Globus pallidus (tissue), 1 donor: ENCODE measurements at regions not wholly inside any gene's neighbourhood (a gene's known extent, or its start where the extent isn't known, plus 50 kb on each side); places are given as distances from the start of the nearest gene placed in this dataset.

ENCODE experiments used
- DNase-seq: peaks from one replicate; pipeline ENCODE4 v3.0.0-alpha.2; 2015; ENCODE audit warnings: low spot score

DNA sequence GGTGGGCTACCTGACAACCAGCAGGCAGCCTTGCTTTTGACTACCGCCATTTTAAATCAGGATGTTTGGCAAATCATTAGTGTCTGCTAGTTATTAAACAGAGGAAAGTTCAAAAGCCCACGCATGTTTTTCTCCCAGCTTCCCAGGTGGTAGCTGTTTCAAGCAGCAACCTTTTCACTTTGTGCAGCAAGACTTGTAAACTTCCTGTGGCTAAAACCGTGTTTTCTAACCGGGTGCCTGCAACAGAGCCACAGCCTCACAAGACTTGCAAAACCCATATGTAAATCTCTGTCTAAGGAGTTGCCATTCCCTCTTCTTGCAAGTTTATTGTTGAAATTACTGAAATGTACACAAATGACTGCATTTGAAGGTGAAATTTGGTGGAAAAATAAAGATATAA is 633.1 kb downstream of the BCL11A start:
- DNase-seq, result no peak

DNA sequence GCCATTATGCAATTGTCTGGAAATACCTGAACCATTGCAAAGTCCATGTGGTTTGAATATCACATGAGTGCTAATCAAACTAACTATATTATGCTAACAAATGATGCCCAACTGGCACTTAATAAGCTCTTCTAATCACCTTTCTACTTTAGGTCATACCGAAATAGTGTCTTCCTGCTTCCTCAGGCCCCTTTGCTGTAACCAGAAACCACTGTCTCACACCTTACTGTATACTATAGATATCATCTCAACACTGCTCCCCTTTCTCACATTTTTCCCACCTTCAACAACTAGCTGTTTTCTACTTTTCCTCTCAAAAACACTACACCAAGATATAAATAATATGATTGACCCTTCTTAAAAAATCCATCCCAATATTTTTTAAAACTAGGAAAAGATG is 633.9 kb downstream of the BCL11A start:
- DNase-seq, result no peak

- DNase-seq, result no peak
Measured at GRCh38 chr2:59912042-59912441, 641.4 kb downstream of the BCL11A start.

GRCh38 chr2:59910166-59910565 is 643.3 kb downstream of the BCL11A start:
- DNase-seq, result no peak

DNA sequence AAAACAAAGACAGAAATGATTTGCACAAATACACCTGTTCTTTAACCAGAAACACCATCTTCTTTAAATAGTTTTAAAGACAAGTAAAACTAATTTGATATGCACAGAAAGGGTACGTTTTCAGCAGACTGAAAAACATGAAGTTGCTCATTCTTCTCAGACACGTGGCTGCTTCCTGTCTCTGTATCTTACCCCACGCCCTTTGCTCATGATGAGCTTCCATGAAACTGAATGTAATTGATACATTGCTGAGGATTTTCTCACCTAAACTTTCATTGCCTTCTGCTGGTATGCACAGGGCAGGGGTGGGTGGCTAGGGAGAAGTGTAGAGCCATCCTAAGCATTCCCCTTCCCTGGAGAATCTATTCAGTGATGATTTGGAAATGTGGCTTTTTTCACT is 644.3 kb downstream of the BCL11A start:
- DNase-seq, result no peak

DNA sequence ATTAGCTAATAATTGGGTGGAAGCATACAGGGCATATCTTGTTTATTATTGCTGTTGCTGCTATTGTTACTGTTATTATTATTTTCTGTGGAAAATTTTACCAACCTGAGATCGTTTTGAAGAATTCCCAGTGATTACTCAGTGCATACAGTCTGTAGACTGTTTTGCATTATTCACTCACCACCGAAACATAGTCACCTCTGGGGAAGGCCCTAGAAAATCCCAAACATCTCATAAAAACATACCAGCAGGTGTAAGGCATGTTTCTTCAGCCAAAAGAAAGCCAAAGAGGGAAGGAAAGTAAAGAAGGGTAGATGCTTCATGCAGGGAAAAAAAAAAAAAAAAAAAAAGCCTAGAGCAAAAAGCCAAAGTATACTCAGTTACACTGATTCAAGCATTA is 647.7 kb downstream of the BCL11A start:
- DNase-seq, result no peak

DNA sequence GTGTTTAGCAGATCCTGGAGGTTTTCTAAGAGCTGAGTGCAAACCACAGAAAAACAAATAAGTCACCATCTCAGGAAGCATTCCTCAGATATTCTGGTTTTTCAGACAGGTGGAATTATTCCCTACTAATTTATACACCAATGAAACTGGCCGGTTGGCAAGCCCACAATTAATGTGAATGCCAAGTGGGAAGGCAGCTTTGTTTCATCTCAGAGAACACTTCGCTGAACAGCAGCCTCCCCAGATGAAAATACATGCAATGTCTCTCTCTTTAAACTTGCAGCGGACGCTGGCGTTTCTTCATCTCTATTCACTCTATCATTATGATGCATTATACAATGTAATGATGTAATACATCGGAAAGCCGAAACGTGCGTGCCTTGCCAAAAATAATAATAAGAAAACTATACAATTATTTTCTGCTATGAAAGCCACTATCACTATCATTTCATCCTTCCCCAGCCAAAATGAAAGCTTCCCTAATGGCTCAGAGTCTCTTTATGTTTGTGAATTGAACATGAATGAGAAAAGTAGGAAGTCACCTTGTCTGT is 649.4 kb downstream of the BCL11A start:
- DNase-seq, result no peak

- DNase-seq, result no peak
Measured at GRCh38 chr2:59900728-59901452, 652.6 kb downstream of the BCL11A start.

DNA sequence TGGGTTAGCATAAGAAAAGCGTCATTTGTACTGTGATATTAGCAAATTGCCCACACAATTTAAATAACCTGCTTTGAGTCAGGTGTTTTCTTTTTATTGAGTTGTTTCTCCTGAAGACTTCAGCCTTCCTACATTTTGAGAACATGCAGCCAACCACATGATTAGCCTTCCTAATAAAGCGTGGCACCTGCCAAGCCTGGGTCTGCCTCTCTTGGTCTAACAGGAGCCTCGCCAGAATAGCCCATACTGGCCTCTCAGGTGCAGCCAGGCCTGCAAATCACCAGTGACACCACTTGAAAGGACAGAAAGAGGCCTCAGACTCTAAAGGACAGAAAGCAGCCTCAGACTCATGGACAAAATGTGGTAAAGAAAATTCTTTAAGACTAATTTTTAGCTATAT is 653.8 kb downstream of the BCL11A start:
- no peak for DNase-seq

DNA sequence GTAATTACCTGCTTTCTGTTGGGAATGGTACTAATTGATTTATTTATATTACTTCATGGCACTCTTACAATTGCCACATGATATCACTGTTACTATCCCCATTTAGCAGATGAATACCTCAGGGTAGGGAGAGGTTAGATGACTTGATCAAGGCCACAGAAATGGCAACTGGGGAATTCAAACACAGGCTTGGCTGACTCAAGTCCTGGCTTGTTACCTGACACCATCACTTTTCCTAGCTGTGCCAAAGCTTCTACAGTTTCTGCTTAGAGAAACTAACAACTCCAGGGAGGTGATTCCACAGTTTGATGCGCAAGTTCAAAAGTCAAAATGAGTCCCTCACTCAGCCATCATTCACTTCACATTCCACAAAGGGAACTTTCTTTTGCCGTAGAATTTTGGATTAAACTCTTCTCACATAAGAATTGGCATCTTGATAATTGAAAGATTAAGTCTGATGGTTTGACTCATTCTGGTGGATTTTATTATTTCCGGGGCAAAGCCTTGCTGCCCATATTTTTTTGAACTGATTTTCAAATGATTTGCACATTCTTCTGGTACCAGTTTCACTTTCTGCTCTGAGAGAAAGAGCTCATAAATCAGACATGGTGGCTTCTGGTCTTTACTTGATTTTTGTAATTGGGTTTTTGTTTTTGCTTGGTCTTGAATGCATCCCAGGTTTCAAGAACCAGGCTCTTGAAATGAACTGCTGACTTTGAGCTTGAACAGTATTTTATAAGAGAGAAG is 656.8 kb downstream of the BCL11A start:
- no peak for DNase-seq

DNA sequence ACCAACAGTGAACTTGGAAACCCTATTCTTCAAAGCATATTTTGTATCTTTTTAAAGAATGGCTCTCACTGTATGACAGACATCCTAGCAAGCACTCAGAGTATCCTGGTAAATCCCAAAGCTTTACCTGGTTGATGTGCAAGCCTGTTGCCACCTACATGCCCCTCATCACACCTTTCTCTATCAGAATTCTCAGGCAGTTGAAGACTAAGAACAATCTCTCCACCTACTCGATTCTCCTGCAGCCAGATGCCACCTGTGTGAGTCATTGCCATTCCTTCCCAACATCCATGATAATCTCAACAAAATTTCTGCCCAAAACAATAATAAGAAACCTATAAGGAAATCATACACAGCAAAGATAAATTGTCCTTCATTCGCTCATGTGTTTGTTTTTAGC is 659.8 kb downstream of the BCL11A start:
- no peak for DNase-seq

DNA sequence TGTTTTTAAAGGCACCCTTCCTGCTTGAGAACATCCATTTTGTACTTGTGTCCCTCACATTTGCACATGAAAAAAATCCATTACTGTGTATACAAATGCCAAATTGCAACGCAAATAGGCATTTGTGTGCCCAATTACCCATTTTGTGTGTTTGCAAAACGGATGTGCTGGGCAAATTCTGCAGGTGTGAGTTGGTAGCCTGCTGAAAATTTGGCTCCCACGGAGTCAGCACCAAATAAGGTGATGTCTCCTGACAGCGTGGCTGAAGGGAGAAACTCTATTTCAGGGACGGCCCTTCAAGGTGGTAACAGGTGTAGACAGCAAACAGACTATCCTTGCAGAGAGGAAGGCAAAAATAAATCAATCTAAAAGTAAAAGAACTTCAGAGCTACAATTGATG is 661.1 kb downstream of the BCL11A start:
- DNase-seq, result no peak

GRCh38 chr2:59889305-59889704 is 664.1 kb downstream of the BCL11A start:
- DNase-seq, result no peak

DNA sequence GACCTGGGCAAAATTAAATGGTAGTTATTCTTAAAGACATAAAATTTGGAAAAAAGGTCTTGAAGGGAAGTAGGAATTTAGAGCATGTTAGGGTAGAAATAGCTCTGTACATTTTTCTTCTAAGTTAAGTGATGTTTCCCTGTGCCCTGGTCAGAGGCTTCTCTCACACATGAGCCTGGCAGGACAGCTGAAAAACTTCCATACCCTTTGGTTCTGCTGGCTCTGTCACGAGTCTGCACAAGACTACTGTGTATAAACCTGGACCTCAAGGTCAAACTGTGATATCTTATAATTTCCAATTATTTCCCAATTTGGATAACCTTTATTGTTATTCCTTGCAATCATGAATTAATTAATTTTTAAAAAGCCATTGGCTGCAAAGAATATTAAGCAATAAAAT is 664.7 kb downstream of the BCL11A start:
- DNase-seq, result no peak

DNA sequence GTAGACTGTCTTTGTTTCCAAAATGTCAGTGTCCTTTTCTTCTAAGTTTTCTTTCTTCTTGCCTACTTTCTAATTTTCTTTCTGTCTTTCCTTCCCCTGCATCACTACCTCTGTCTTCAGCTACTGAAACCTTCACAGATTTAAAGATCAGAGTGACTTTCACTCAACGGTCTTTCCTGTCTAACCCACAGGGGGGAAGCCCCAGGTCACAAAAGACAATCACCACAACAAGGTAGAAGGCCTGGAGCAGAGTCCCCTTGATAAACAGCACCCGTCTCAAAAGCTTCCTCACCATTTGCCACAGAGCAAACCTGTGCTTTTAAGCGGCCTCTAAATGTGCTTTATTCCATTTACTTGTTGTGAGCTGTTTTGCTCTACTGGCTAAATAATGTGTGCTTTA is 665.4 kb downstream of the BCL11A start:
- no peak for DNase-seq

- DNase-seq, result no peak
Measured at GRCh38 chr2:59887366-59887765, 666.1 kb downstream of the BCL11A start.

GRCh38 chr2:59886759-59887158 is 666.7 kb downstream of the BCL11A start:
- DNase-seq, result no peak

DNA sequence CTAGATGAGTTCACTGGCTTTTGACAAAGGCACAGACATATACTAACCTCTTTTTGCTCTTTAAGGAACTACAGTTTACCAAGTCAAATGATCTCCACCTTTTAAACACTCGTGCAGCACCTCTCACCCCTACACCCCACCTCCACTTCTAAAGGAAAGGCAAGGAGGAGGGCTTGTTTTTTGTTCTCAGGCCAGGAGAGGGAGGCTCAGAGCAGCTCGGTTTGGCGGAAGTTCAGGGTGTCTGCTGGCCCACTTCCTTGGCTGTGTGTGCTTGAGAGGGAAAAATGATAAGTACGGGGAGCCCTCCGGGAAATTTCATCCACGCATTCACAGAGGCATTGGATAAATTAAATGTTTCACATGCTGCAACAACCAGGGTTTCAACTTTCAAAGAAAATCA is 667.9 kb downstream of the BCL11A start:
- no peak for DNase-seq

DNA sequence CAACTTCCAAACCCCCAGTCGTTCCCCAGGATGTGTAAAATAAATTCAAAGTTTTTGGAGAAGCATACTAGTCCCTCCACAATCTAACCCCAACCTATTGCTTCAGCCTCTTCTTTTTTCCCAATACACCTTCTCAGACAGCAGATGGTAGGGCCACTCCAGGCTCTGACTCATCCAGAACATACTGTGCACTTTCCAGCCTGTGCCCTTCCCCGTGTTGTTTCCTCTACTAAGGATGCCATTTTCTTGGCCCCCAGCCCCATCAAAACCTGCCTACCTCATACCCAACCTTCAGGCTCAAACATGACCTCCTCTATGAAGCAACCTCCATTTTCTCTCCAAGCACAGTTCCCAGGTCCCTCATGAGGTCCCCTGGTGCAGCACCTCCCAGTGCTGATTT is 669.3 kb downstream of the BCL11A start:
- no peak for DNase-seq

DNA sequence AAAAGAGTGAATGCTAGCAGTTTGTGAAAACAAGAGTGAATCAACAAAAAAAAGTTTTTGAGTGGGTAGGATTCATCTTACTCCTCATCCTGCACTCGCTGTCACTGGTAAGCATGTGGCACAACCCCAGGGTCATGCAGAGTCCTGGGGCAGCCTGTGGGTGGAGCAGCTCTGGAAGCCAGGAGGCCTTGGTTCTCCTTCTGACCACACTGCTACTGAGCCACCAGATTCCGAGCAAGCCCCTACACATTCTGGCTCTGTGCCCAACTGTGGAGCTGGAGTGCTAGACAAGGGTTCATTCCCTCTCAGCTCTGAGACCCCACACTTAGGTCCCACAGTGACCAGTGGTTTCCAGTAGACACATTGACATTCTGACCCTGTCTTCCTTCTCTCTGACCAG is 670.6 kb downstream of the BCL11A start:
- DNase-seq, result no peak

DNA sequence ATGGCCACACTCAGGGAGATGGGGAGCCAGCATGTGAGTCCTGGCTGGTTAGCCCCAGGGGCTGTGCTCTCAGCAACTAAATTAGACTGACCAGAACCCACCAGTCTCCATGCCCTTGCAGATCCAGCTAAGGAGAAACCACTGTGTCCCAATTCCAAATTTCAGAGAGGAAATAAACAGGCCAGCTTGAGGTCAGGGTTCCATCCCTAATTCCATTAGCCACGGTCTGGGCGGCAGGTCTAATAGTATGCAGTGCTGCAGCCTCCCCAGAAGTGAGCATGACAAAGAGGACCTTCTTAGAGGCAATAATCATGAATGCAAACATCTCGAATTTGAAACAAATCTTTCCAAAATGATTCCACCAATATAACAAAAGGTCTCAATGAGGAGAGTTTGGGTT is 671.2 kb downstream of the BCL11A start:
- no peak for DNase-seq

DNA sequence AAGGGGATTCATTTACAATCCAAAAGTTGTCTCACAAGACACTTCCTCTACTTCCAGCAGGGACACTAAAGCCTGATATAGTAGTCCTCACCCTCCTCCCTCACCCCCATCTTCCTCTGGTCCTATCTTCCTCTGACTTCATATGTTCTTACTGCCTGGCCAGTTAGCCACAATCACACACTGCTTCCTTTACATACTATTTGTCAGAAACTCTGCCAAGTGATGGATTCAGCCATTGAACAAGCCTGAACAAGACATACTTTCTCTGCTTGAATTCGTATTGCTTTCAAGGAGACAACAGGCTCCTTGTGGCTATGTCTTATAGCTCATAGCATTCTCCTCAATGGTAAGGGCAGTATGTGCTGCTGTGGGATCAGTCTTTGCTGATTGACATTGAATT is 672.2 kb downstream of the BCL11A start:
- DNase-seq, result no peak

GRCh38 chr2:59879700-59880131 is 673.7 kb downstream of the BCL11A start:
- DNase-seq, result no peak

DNA sequence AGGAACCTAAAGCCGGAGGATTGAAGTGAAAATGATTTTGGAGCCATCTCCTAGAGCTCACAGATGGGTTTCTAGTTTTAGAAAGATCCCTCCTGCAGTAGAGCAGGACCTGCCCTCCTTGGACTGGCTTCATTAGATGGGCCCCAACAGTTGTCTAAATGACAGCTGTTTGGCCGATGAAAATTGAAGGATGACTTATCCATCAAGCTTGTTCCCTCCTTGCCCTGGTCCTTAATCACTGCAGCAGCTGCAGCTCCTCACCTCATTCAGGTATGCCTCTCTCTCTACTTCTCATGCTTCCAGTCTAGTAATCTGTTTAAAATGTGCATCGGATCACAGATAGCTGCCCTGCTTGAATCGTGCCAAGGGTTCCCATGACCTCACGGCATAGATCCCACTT is 677.6 kb downstream of the BCL11A start:
- no peak for DNase-seq
